ENCODE measurements at regions not wholly inside any gene's neighbourhood (a gene's known extent, or its start where the extent isn't known, plus 50 kb on each side); places are given as distances from the start of the nearest gene placed in this dataset.
A peak's percentile ranks its signal among the peaks of the same experiment; 100 is the strongest.

DNA sequence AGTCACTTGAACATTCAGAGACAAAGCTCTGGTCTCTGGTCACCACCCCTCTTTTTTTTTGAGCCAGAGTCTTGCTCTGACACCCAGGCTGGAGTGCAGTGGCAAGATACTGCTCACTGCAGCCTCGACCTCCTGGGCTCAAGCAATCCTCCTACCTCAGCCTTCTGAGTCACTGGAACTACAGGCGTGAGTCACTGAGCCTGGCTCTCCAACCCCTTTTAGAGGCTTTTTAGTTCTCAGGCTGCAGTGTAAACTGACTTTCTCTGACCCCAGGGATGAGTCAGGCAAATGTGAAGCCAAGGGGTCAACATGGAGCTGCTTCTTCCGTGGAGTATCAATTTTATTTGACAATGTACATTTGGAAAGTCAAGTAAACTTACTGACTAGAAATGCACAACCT lies 229.2 kb downstream of the PTTG2 start:
- no peak for DNase-seq
- intact Hi-C loops (cut with DNase I, micrococcal nuclease): loop anchor here in 1 of 2 donors (10.0 kb wide), 1 partner anchor 125 kb away; no protein-coding TSS in a partner anchor
- peak; percentile 22 for ATAC-seq

GRCh38 chr4:38190717-38191178 lies 230.6 kb downstream of the PTTG2 start:
- ATAC-seq: no peak
- DNase-seq: peak in 1 of 2 donors; percentile 23
- intact Hi-C loops (cut with DNase I, micrococcal nuclease): no loop called here

GRCh38 chr4:38192516-38192915 lies 232.3 kb downstream of the PTTG2 start:
- intact Hi-C loops (cut with DNase I, micrococcal nuclease): no loop called here
- ATAC-seq (no peak), DNase-seq (peak in 1 of 2 donors; percentile 6)

GRCh38 chr4:38193236-38193863 lies 233.2 kb downstream of the PTTG2 start:
- no peak for ATAC-seq
- intact Hi-C loops (cut with DNase I, micrococcal nuclease): no loop called here

DNA sequence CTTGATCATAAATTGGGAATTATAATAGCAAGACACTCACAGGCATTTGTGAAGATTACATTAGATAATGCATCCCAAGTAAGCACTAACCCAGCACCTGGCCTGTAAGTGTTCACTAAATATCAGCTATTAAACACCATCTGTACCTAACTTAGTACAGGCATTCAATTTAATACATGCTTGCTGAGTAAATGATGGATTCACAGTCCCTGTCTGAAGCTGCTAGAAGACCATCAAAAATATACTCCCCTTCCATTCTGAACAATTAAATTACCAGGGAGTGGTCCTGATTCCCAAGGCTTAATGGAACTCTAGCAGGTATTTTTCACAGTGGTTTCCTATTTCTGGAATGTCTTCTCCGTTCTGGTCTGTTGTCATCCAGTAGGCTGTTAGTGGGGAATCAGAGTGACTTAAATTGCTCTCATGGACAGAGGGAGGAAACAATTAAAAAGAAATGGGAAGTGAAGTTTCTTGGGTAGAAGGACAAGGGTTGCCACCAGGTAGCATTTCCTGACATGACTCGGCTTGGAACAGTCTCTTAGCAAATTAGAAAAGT lies 233.9 kb downstream of the PTTG2 start:
- intact Hi-C loops (cut with DNase I, micrococcal nuclease): no loop called here
- ATAC-seq: no peak
- no peak for DNase-seq

More at GRCh38 chr4:38193236-38193863, 233.2 kb downstream of the PTTG2 start:
- DNase-seq: peak in 1 of 2 donors; percentile 10

DNA sequence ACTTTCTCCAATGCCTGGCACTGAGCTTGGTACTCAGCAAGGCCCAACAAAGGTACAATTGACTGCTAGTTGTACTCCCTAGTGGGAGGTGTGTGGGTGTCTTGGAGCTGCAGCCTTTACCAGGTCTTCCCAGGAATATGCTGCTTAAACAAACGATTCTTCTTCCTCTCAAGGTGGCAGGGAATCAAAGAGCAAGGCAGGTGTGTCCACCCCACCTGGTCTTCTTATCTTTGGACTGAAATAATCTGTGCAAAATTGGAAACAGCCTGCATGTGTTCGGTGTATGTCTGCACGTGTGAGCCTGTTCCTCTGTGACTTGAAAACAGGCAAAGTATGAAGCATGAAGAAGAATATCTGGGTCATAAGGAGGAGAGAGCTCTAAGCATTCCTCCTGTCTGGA lies 235.3 kb downstream of the PTTG2 start:
- ATAC-seq (peak; percentile 79), DNase-seq (peak in 1 of 2 donors; percentile 18)
- intact Hi-C loops (cut with DNase I, micrococcal nuclease): no loop called here

DNA sequence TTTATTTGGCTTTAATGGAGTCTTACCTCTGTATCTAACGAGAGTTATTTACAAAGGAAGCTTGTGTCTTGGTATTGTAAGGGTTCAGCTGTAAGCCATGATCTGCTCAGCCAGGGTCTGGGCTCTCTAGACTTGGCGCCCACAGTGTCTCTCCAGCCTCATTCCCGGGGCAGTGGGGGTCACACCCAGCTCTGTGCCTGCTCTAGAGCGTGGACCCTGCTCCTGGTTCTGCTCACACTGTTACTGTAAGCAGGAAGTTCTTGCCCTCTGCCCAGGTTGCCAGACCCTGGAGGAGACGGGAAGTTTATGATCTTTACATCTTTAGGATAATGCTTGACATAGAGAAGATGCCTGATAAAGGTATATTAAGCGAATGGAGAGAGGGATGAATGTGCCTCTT lies 235.7 kb downstream of the PTTG2 start:
- intact Hi-C loops (cut with DNase I, micrococcal nuclease): no loop called here
- peak; percentile 61 for ATAC-seq

GRCh38 chr4:38202242-38202641 lies 242.0 kb downstream of the PTTG2 start:
- ATAC-seq: peak; percentile 95
- DNase-seq: peak in 1 of 2 donors; percentile 51
- intact Hi-C loops (cut with DNase I, micrococcal nuclease): no loop called here

More for the DNA sequence above, 235.7 kb downstream of the PTTG2 start:
- peak in 1 of 2 donors; percentile 26 for DNase-seq

DNA sequence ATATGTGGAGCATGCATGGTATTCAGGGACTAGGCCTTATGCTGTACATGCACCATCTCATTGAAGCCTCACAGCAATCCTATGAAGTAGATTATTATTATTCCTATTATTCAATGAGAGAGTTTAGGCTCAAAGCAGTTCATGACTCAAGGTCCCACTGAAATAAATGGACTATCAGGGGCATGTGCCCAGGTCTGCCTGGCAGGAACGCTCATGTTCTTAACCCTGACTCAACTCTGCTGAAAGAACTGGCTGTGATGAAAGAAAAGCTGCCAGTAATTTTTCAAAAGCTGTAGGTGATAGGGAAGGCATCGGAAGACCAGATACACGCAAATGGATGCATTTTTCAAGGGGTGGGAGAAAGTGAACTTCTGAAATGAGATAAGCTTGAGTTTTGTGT lies 243.4 kb downstream of the PTTG2 start:
- ATAC-seq (no peak), DNase-seq (no peak)
- intact Hi-C loops (cut with DNase I, micrococcal nuclease): no loop called here

- intact Hi-C loops (cut with DNase I, micrococcal nuclease): no loop called here
- DNase-seq: no peak
- no peak for ATAC-seq
Observed at GRCh38 chr4:38204339-38205035, 244.3 kb downstream of the PTTG2 start.

DNA sequence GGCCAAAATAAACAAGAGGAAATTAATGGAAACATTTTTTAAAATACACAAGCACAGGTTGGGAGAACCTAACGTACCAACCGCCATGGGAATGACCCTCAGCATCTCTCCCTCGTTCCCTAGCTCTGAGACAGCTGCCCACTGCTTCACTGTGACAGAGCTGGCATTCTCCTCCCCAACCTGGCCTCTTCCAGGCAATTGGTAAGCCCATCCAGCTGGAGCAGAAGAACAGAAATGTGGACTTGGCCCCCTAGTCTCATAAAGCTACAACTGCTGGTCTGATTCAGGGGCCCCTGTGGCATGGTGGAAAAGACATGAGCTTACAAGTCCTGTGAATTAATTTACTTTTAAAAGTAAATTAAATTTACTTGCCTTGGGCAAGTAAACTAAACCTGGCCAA lies 245.1 kb downstream of the PTTG2 start:
- intact Hi-C loops (cut with DNase I, micrococcal nuclease): no loop called here
- no peak for ATAC-seq
- DNase-seq: no peak

- intact Hi-C loops (cut with DNase I, micrococcal nuclease): no loop called here
- ATAC-seq: no peak
- no peak for DNase-seq
Observed at GRCh38 chr4:38207110-38207457, 246.9 kb downstream of the PTTG2 start.

- DNase-seq (no peak), ATAC-seq (no peak)
- intact Hi-C loops (cut with DNase I, micrococcal nuclease): no loop called here
Observed at GRCh38 chr4:38209654-38210053, 249.5 kb downstream of the PTTG2 start.

GRCh38 chr4:38210396-38211114 lies 250.4 kb downstream of the PTTG2 start:
- ATAC-seq (no peak), DNase-seq (no peak)
- intact Hi-C loops (cut with DNase I, micrococcal nuclease): no loop called here

DNA sequence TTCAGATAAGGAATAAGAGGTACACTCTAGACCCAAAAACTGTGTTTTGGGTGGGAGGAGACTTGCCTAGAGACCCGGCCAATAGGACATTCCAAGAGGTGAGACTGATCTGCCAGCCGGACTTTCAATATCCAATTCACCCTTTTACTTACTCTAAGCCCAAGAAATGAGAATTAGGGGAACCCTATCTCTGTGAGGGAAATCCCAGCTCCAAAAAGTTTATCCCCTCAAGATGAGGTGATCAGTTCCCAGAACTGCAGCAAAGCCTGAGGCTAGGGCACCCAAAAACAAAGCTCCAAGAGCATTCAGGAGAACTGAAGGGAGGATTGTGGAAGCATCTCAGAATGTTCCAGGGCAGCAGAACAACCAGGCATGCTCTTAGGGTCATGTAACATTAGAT lies 251.7 kb downstream of the PTTG2 start:
- ATAC-seq (no peak), DNase-seq (no peak)
- intact Hi-C loops (cut with DNase I, micrococcal nuclease): no loop called here

DNA sequence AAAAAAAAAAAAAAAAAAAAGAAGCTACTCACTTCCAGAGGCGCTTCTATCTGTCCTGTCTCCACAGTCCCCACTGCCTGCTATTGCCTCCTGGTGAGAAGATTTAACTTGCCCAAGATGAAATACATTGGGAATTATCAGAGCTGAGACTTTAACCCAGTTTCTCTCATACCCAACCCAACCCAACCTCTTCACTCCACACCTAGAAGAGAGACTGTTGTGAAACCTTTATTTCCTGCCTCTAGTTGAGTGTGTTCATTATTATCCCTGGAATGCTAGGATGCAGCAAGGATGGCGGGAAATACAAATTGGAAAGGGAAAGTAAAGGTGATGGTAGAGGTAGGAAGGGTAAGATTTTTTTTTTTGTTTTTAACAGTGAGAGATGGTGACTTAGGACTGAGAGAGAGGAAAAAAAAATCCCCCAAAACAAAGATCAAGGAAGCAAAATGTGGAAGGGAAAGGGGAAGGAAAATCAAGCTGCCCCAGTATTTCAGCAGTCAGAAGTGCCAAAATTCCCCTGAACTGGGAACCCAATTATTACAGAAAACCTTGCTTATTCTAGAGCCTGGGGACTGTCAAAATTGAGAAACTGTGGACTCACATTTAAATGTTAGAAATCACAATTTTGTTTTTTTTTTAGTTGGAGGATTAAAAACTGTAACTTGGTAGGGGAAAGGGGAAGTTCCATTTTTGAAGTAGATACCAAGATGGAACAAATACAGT lies 253.0 kb downstream of the PTTG2 start:
- ATAC-seq: no peak
- no peak for DNase-seq
- intact Hi-C loops (cut with DNase I, micrococcal nuclease): no loop called here

DNA sequence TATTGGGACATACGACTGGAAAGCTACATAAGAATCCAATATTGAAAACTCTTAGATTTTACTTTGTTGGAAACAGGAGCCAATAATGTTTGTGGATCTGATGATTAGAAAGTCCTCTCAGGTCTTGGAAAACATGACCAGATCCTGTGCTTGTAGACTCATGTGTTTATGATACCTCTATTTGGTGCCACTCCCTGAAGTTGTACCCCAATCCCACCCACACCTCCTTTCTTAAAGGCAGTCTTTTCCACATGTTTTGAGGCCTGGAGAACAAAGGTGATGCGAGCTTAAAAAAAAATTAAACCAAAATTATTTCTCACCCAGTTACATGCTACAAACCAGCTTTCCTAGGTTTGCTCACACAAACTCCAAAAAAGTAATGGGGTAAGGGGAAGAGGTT lies 262.7 kb downstream of the PTTG2 start:
- ATAC-seq (peak; percentile 32), DNase-seq (no peak)
- intact Hi-C loops (cut with DNase I, micrococcal nuclease): no loop called here

DNA sequence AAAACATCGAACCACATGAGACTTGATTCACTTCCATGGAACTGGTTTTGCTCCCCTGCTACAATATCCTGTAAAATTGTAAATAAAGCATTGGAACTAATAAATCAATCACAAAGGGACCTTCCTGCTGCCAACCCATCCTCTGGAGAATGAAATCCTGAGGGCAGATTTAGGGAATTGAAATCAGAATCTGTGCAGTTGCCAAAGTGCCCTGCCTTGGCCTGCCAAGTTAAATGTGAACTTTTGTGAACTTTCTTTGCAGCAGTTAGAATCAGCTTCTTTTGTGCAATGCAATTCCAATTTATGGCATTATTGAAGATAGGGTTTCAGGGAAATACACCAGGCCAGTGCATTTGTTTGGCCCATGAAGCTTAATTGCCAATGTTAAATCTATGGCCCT lies 263.1 kb downstream of the PTTG2 start:
- intact Hi-C loops (cut with DNase I, micrococcal nuclease): no loop called here
- ATAC-seq (peak; percentile 64), DNase-seq (no peak)

DNA sequence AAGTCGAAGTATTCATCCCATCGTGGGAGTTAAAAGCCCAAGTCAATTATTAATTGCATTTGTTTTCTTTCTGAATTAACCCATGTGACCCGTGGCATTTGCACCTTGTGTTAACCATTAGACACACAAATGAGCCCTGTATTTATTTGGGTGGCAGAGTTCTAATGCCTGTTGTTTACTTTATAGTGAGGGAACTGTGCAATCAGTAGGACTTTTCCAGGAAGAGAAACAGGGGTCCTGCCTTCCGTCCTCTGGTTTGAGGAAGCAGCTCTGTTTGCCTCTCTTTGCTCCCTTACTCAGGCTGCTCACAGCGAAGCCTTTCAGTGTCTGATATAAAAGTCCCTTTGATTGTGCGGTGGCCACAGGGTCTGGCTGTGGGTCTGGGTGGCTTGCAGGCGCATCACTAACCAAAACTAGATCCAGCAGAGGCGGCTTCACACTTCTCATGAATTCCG lies 263.6 kb downstream of the PTTG2 start:
- intact Hi-C loops (cut with DNase I, micrococcal nuclease): no loop called here
- peak in 1 of 2 donors; percentile 25 for DNase-seq
- peak; percentile 66 for ATAC-seq
